ENCODE measurements at regions not wholly inside any gene's neighbourhood (a gene's known extent, or its start where the extent isn't known, plus 50 kb on each side); places are given as distances from the start of the nearest gene placed in this dataset.
A peak's percentile ranks its signal among the peaks of the same experiment; 100 is the strongest.

DNA sequence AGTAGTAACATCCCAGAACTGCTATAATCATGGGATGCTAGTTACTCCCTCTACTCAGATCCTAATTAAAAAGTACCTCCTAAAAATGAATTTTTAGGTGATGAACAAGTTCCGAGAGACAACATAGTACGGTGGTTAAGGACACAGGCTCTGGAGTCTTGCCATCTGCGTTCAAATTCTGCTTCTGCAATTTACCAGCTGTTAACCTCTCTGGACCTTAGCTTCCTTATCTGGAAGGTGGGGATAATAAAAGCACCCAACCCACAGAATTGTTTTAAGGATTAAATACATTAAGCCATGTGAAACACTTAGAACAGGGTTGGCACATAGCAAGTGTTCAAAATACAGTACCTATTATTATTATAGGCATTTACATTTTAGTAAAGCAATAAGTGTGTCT, 77.5 kb upstream of the XPA start:
- H4K20me1 ChIP-seq (replicated peaks; ENCODE audit: control insufficient read depth, insufficient read depth, low read length): no peaks in the 10 kb centered on the region
- no peaks in the 10 kb centered on the region for H3K36me3 ChIP-seq (ENCODE audit: control insufficient read depth, insufficient read depth, low read length)
- no peaks in the 10 kb centered on the region for H3K79me2 ChIP-seq (ENCODE audit: control insufficient read depth, insufficient read depth, low read length)
- no peak for ATAC-seq
- no peaks in the 10 kb centered on the region for H3K9me1 ChIP-seq (ENCODE audit: control insufficient read depth, insufficient read depth, low read length)
- 2% methylated on average over 3 of the region's 3 CpGs for WGBS (ENCODE audit: insufficient coverage, low coverage, missing lambda C conversion rate)
- H3K4me1 ChIP-seq (replicated peaks in 1 of 2; ENCODE audit: control insufficient read depth in 2 of 2, insufficient read depth in 2 of 2, low read length in 2 of 2): peaks cover 0 to 17% of the 10 kb centered on the region in 2 experiments; a peak in 2 of 5 replicates
- H2AFZ ChIP-seq (ENCODE audit: low read depth, low read length): no peak overlapping the region
- in situ Hi-C loops (cut with MboI) (no loop called here), intact Hi-C loops (cut with micrococcal nuclease) (no loop called here)
- peaks cover 2 to 27% of the 10 kb centered on the region in 2 experiments; a peak in 2 of 5 replicates for H3K27me3 ChIP-seq (ENCODE audit: control insufficient read depth in 2 of 2, insufficient read depth in 2 of 2, low read length in 2 of 2)
- BruUV-seq (replicated peaks): no TSS peak
- POLR2A ChIA-PET: no interaction called here
- DNase-seq (ENCODE audit: extremely low read depth in 1 of 4, low spot score in 3 of 4): no peak
- no peak overlapping the region for H3K4me3 ChIP-seq
- no peak for FAIRE-seq
- H3K9me3 ChIP-seq (replicated peaks; ENCODE audit: control insufficient read depth, insufficient read depth, low read depth, low read length): no peaks in the 10 kb centered on the region
- TF ChIP-seq FOXJ2 (tag; IDR thresholded peaks at IDR 0.05) (no peak), NR3C1 (CRISPR knock-in tag; IDR thresholded peaks at IDR 0.05) (no peak), TAF9B (IDR thresholded peaks at IDR 0.05; ENCODE audit: partially characterized antibody) (no peak), ZNF23 (CRISPR knock-in tag; IDR thresholded peaks at IDR 0.05) (no peak), NCOA4 (IDR thresholded peaks at IDR 0.05; ENCODE audit: partially characterized antibody) (no peak), JUN (IDR thresholded peaks at IDR 0.05; ENCODE audit: borderline replicate concordance, low read depth, low read length) (no peak), JUN (CRISPR knock-in tag; IDR thresholded peaks at IDR 0.05; ENCODE audit: borderline replicate concordance) (no peak), ZBTB7A (IDR thresholded peaks at IDR 0.05; ENCODE audit: borderline replicate concordance, control insufficient read depth, low read depth, low read length) (no peak), OTX1 (CRISPR knock-in tag; IDR thresholded peaks at IDR 0.05) (no peak)
- TF ChIP-seq, protein P1, sequence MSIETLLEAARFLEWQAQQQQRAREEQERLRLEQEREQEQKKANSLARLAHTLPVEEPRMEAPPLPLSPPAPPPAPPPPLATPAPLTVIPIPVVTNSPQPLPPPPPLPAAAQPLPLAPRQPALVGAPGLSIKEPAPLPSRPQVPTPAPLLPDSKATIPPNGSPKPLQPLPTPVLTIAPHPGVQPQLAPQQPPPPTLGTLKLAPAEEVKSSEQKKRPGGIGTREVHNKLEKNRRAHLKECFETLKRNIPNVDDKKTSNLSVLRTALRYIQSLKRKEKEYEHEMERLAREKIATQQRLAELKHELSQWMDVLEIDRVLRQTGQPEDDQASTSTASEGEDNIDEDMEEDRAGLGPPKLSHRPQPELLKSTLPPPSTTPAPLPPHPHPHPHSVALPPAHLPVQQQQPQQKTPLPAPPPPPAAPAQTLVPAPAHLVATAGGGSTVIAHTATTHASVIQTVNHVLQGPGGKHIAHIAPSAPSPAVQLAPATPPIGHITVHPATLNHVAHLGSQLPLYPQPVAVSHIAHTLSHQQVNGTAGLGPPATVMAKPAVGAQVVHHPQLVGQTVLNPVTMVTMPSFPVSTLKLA (conservative IDR thresholded peaks at IDR 0.05): no peak
- CTCF ChIA-PET (ENCODE audit: low intra/inter-chr PET ratio): no interaction called here
- H3K27ac ChIP-seq (ENCODE audit: extremely low read depth, low read depth, low read length): no peak overlapping the region
- peak overlapping the region; percentile 34; the same call in 1 of the 2 replicates for H3K4me2 ChIP-seq (ENCODE audit: insufficient read depth, low read length)
- H3K9ac ChIP-seq (ENCODE audit: insufficient read depth in 1 of 2, low read depth in 2 of 2, low read length in 2 of 2): no peak overlapping the region
